Stimulated activated naive CD8-positive, alpha-beta T cell treated with anti-CD3 and anti-CD28 coated beads, Interleukin-15, Interleukin-2, amounts not matched to agents 100 ng/mL and 50 ng/mL, for 24 hours (primary cell): ENCODE measurements at regions not wholly inside any gene's neighbourhood (a gene's known extent, or its start where the extent isn't known, plus 50 kb on each side); places are given as distances from the start of the nearest gene placed in this dataset.

Source experiments
- H3K27ac Mint-ChIP-seq: one replicate; pipeline ENCODE4 v1.8.0; 2021; ENCODE audit warnings: mild to moderate bottlenecking, mixed read lengths
- H3K27me3 Mint-ChIP-seq: one replicate; pipeline ENCODE4 v1.8.0; 2021; ENCODE audit warnings: mixed read lengths
- H3K36me3 Mint-ChIP-seq: one replicate; pipeline ENCODE4 v1.8.0; 2021; ENCODE audit warnings: low read depth, mixed read lengths
- H3K4me1 Mint-ChIP-seq: one replicate; pipeline ENCODE4 v1.8.0; 2021; ENCODE audit warnings: low read depth, mixed read lengths
- H3K4me3 Mint-ChIP-seq: one replicate; pipeline ENCODE4 v1.8.0; 2021; ENCODE audit warnings: mild to moderate bottlenecking, mixed read lengths
- H3K9me3 Mint-ChIP-seq: one replicate; pipeline ENCODE4 v1.8.0; 2021; ENCODE audit warnings: mixed read lengths

- Mint-ChIP-seq H3K27me3 (no peaks in the 10 kb centered on the region), H3K36me3 (no peaks in the 10 kb centered on the region), H3K4me1 (peaks cover 41% of the 10 kb centered on the region), H3K27ac (no peak overlapping the region), H3K4me3 (no peak overlapping the region), H3K9me3 (peaks cover 14% of the 10 kb centered on the region)
Observed at GRCh38 chr6:14447240-14447639, 329.7 kb downstream of the CD83 start.

GRCh38 chr6:14448246-14448645 is 330.7 kb downstream of the CD83 start:
- Mint-ChIP-seq H3K9me3 (peaks cover 14% of the 10 kb centered on the region), H3K4me1 (peaks cover 51% of the 10 kb centered on the region), H3K4me3 (no peak overlapping the region), H3K27ac (no peak overlapping the region), H3K27me3 (no peaks in the 10 kb centered on the region), H3K36me3 (peaks cover 3% of the 10 kb centered on the region)

GRCh38 chr6:14450133-14450504 is 332.5 kb downstream of the CD83 start:
- Mint-ChIP-seq H3K36me3 (peaks cover 3% of the 10 kb centered on the region), H3K27me3 (no peaks in the 10 kb centered on the region), H3K4me1 (peaks cover 70% of the 10 kb centered on the region), H3K27ac (peak overlapping the region; percentile 79), H3K9me3 (peaks cover 14% of the 10 kb centered on the region), H3K4me3 (no peak overlapping the region)

- Mint-ChIP-seq H3K4me3 (no peak overlapping the region), H3K4me1 (peaks cover 74% of the 10 kb centered on the region)
Observed at GRCh38 chr6:14450578-14450977, 333.0 kb downstream of the CD83 start.

GRCh38 chr6:14451594-14452374 is 334.2 kb downstream of the CD83 start:
- no peak overlapping the region for H3K4me3 Mint-ChIP-seq
- H3K4me1 Mint-ChIP-seq, result peaks cover 77% of the 10 kb centered on the region
- H3K27ac Mint-ChIP-seq, result peak overlapping the region; percentile 96
- H3K9me3 Mint-ChIP-seq, result peaks cover 14% of the 10 kb centered on the region
- H3K36me3 Mint-ChIP-seq, result peaks cover 3% of the 10 kb centered on the region
- no peaks in the 10 kb centered on the region for H3K27me3 Mint-ChIP-seq

More at GRCh38 chr6:14450578-14450977, 333.0 kb downstream of the CD83 start:
- H3K27me3 Mint-ChIP-seq, result no peaks in the 10 kb centered on the region
- peaks cover 3% of the 10 kb centered on the region for H3K36me3 Mint-ChIP-seq
- H3K9me3 Mint-ChIP-seq, result peaks cover 14% of the 10 kb centered on the region
- H3K27ac Mint-ChIP-seq, result peak overlapping the region; percentile 26

GRCh38 chr6:14452567-14453527 is 335.3 kb downstream of the CD83 start:
- Mint-ChIP-seq H3K27me3 (no peaks in the 10 kb centered on the region), H3K4me3 (peak overlapping the region; percentile 59), H3K27ac (peak overlapping the region; percentile 96), H3K36me3 (peaks cover 3% of the 10 kb centered on the region), H3K9me3 (peaks cover 9% of the 10 kb centered on the region), H3K4me1 (peaks cover 74% of the 10 kb centered on the region)

GRCh38 chr6:14453712-14454472 is 336.3 kb downstream of the CD83 start:
- Mint-ChIP-seq H3K27me3 (no peaks in the 10 kb centered on the region), H3K4me3 (peak overlapping the region; percentile 42), H3K36me3 (peaks cover 3% of the 10 kb centered on the region), H3K4me1 (peaks cover 67% of the 10 kb centered on the region), H3K9me3 (no peaks in the 10 kb centered on the region), H3K27ac (peak overlapping the region; percentile 96)

GRCh38 chr6:14454473-14454775 is 336.9 kb downstream of the CD83 start:
- no peaks in the 10 kb centered on the region for H3K9me3 Mint-ChIP-seq
- peaks cover 63% of the 10 kb centered on the region for H3K4me1 Mint-ChIP-seq
- H3K4me3 Mint-ChIP-seq, result no peak overlapping the region
- no peaks in the 10 kb centered on the region for H3K27me3 Mint-ChIP-seq
- peak overlapping the region; percentile 96 for H3K27ac Mint-ChIP-seq
- peaks cover 3% of the 10 kb centered on the region for H3K36me3 Mint-ChIP-seq

- Mint-ChIP-seq H3K9me3 (no peaks in the 10 kb centered on the region), H3K4me3 (no peak overlapping the region), H3K4me1 (peaks cover 53% of the 10 kb centered on the region), H3K36me3 (peaks cover 3% of the 10 kb centered on the region), H3K27me3 (no peaks in the 10 kb centered on the region), H3K27ac (peak overlapping the region; percentile 7)
Observed at GRCh38 chr6:14455427-14455826, 337.9 kb downstream of the CD83 start.

- Mint-ChIP-seq H3K9me3 (no peaks in the 10 kb centered on the region), H3K27me3 (no peaks in the 10 kb centered on the region), H3K4me1 (peaks cover 47% of the 10 kb centered on the region), H3K36me3 (peaks cover 3% of the 10 kb centered on the region), H3K4me3 (no peak overlapping the region), H3K27ac (no peak overlapping the region)
Observed at GRCh38 chr6:14455876-14456648, 338.5 kb downstream of the CD83 start.

- peaks cover 3% of the 10 kb centered on the region for H3K36me3 Mint-ChIP-seq
- H3K27ac Mint-ChIP-seq, result no peak overlapping the region
- H3K4me3 Mint-ChIP-seq, result no peak overlapping the region
- H3K4me1 Mint-ChIP-seq, result peaks cover 39% of the 10 kb centered on the region
- H3K9me3 Mint-ChIP-seq, result no peaks in the 10 kb centered on the region
- no peaks in the 10 kb centered on the region for H3K27me3 Mint-ChIP-seq
Observed at GRCh38 chr6:14456941-14457340, 339.4 kb downstream of the CD83 start.

- no peaks in the 10 kb centered on the region for H3K27me3 Mint-ChIP-seq
- no peaks in the 10 kb centered on the region for H3K9me3 Mint-ChIP-seq
- no peak overlapping the region for H3K27ac Mint-ChIP-seq
- H3K36me3 Mint-ChIP-seq, result peaks cover 3% of the 10 kb centered on the region
- no peak overlapping the region for H3K4me3 Mint-ChIP-seq
- peaks cover 21% of the 10 kb centered on the region for H3K4me1 Mint-ChIP-seq
Observed at GRCh38 chr6:14458669-14459266, 341.2 kb downstream of the CD83 start.

- Mint-ChIP-seq H3K4me1 (peaks cover 16% of the 10 kb centered on the region), H3K4me3 (no peak overlapping the region), H3K36me3 (peaks cover 3% of the 10 kb centered on the region), H3K27me3 (no peaks in the 10 kb centered on the region), H3K27ac (no peak overlapping the region), H3K9me3 (no peaks in the 10 kb centered on the region)
Observed at GRCh38 chr6:14459315-14459714, 341.7 kb downstream of the CD83 start.

- H3K4me1 Mint-ChIP-seq, result peaks cover 3% of the 10 kb centered on the region
- peaks cover 3% of the 10 kb centered on the region for H3K36me3 Mint-ChIP-seq
- H3K27me3 Mint-ChIP-seq, result no peaks in the 10 kb centered on the region
- peaks cover 6% of the 10 kb centered on the region for H3K9me3 Mint-ChIP-seq
- H3K27ac Mint-ChIP-seq, result no peak overlapping the region
- H3K4me3 Mint-ChIP-seq, result no peak overlapping the region
Observed at GRCh38 chr6:14460556-14460955, 343.0 kb downstream of the CD83 start.
